ENCODE measurements at regions not wholly inside any gene's neighbourhood (a gene's known extent, or its start where the extent isn't known, plus 50 kb on each side); places are given as distances from the start of the nearest gene placed in this dataset.

- TF ChIP-seq EZH2phosphoT487 (IDR thresholded peaks at IDR 0.05; ENCODE audit: insufficient read depth, low read depth) (no peak), EZH2 (IDR thresholded peaks at IDR 0.05; ENCODE audit: insufficient read depth, poor library complexity, severe bottlenecking) (no peak)
Measured at GRCh38 chr5:15353086-15353645, 146.8 kb upstream of the FBXL7 start.
